ENCODE measurements at regions not wholly inside any gene's neighbourhood (a gene's known extent, or its start where the extent isn't known, plus 50 kb on each side); places are given as distances from the start of the nearest gene placed in this dataset.

DNA sequence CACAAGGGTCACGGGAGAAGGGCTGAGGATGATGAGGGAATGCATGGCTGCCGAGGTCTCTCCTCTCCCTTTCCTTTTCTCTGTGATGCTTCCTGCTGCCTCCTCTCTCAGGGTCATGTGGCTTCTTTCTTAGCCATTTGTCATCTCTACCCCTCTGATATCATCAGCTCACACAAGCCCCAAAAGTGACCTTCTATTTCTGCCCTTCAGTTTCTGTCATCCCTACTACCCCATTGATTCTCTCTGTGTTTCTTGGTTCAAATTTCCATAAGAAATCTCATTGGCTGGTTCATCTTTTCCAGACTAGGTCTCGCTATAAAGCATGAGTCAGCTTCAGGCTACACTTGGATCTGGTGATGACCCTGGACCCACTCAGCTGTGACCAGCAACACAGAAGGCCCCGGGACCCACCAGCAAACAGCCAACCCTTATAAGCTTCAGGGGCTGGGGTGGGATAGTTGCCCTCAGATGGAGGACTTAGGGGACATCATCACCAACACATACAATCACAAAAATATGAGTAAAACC lies 284.3 kb downstream of the SKAP2 start:
- no peaks in the 10 kb centered on the region for H3K4me1 Mint-ChIP-seq
- H3K27me3 Mint-ChIP-seq: peaks cover 18% of the 10 kb centered on the region
- no peak overlapping the region for H3K27ac Mint-ChIP-seq
- no peaks in the 10 kb centered on the region for H3K9me3 Mint-ChIP-seq
- no peak overlapping the region for H3K4me3 Mint-ChIP-seq
- no peaks in the 10 kb centered on the region for H3K36me3 Mint-ChIP-seq

GRCh38 chr7:26580711-26581110 lies 283.7 kb downstream of the SKAP2 start:
- Mint-ChIP-seq H3K27me3 (peaks cover 17% of the 10 kb centered on the region), H3K36me3 (no peaks in the 10 kb centered on the region), H3K27ac (no peak overlapping the region), H3K4me3 (no peak overlapping the region), H3K4me1 (no peaks in the 10 kb centered on the region), H3K9me3 (no peaks in the 10 kb centered on the region)

DNA sequence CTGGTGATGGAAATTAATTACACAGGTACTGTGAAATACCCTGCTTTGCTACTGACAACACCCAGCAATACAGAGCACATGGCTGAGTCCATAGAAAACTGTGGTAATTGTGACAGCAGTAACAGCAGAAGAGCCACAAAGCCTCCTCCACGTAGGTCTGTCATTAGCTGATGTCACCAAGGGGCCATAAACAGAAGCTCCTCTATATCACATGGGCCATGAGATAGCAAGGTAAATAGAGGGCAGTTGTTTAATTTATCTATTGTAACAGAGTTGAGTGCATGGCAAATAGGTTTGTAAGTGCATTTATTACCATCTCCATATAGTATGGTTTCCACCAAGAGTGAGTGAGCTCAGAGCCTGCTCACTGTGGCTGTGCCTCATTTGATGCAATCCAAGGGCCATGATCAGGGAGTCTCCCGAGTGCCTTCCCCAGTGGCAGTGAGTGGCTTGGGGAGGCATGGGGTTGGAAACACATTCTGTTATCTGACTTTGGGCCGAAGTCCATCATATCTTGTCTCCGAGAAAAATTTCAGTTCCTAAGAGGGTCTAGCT lies 281.2 kb downstream of the SKAP2 start:
- peaks cover 7% of the 10 kb centered on the region for H3K27me3 Mint-ChIP-seq
- H3K4me3 Mint-ChIP-seq: no peak overlapping the region
- no peaks in the 10 kb centered on the region for H3K36me3 Mint-ChIP-seq
- no peaks in the 10 kb centered on the region for H3K9me3 Mint-ChIP-seq
- no peak overlapping the region for H3K27ac Mint-ChIP-seq
- no peaks in the 10 kb centered on the region for H3K4me1 Mint-ChIP-seq

DNA sequence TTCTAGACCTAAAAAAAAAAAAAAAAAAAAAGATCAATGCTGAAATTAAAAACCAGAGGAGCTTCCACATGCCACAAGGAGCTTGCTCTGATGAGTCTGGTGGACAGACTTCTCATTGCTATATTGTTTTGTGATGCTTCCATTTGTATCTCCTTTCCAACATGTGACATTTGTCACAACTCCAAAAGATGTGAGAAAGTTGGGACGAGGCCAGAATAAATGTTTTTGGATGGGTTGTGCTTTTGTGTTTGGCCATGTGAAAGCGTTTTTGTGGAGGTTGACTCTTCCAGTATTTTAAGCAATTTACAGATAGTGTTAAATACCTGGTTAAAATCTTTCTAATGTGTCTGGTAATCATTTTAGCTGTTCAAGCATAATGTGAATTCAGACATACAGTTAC lies 280.1 kb downstream of the SKAP2 start:
- no peaks in the 10 kb centered on the region for H3K4me1 Mint-ChIP-seq
- no peaks in the 10 kb centered on the region for H3K9me3 Mint-ChIP-seq
- H3K27ac Mint-ChIP-seq: no peak overlapping the region
- no peak overlapping the region for H3K4me3 Mint-ChIP-seq
- peaks cover 10% of the 10 kb centered on the region for H3K27me3 Mint-ChIP-seq
- no peaks in the 10 kb centered on the region for H3K36me3 Mint-ChIP-seq

DNA sequence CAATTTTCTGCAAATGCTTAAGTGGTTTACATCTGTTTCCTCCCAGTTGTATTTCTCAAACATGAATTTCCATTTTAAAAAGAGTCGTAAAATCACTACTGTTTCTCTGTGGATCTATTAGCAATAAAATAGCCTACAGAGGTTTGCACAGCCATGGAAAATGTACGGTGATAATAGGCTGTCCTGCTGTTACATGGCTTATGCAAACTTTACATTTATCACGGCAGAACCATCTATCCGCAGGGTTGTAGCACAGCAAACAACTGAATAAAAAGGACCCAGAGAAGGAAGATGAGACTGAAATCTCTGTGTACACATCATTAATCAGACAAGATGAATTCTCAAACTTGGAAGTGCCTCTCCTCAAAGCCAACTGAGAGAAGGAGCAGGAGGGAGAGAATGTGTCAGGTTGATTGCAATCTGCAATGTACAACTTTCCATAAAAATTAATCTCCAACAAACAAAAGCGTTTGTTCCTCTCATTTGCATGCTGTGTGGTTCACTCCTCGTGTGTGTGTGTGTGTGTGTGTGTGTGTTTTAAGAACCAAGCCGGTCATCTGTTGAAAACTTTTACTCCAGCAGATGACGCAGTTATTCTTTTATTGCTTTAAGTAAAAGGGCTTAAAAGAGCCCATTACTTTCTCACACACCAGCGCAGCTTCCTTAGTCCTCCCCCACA lies 279.3 kb downstream of the SKAP2 start:
- H3K36me3 Mint-ChIP-seq: no peaks in the 10 kb centered on the region
- no peak overlapping the region for H3K4me3 Mint-ChIP-seq
- no peaks in the 10 kb centered on the region for H3K4me1 Mint-ChIP-seq
- H3K27me3 Mint-ChIP-seq: peaks cover 10% of the 10 kb centered on the region
- H3K9me3 Mint-ChIP-seq: no peaks in the 10 kb centered on the region
- no peak overlapping the region for H3K27ac Mint-ChIP-seq

- H3K36me3 Mint-ChIP-seq: no peaks in the 10 kb centered on the region
- no peaks in the 10 kb centered on the region for H3K4me1 Mint-ChIP-seq
- no peak overlapping the region for H3K4me3 Mint-ChIP-seq
- peaks cover 5% of the 10 kb centered on the region for H3K27me3 Mint-ChIP-seq
- no peaks in the 10 kb centered on the region for H3K9me3 Mint-ChIP-seq
- no peak overlapping the region for H3K27ac Mint-ChIP-seq
Observed at GRCh38 chr7:26587536-26587935, 276.9 kb downstream of the SKAP2 start.

- no peaks in the 10 kb centered on the region for H3K36me3 Mint-ChIP-seq
- no peaks in the 10 kb centered on the region for H3K9me3 Mint-ChIP-seq
- peaks cover 6% of the 10 kb centered on the region for H3K27me3 Mint-ChIP-seq
- no peak overlapping the region for H3K4me3 Mint-ChIP-seq
- no peaks in the 10 kb centered on the region for H3K4me1 Mint-ChIP-seq
- no peak overlapping the region for H3K27ac Mint-ChIP-seq
Observed at GRCh38 chr7:26588511-26588910, 275.9 kb downstream of the SKAP2 start.

DNA sequence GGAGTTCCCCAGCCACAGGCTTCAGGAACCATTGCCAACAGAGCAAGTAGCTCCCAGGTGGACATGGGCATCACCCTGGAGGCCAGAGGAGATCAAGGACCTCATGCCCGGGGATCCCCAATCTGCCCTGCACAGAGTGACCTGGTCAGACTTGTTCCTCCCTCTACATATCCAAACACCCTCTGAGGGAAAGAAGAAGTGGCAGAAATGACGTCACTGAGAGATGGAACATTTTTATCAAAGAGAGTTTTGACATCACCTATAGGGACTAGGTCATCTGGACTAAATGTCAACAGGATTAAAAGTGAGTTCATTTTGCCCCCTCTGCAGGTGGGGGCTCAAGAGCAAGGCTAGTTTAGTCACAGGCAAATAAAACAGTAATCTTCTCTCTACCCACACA lies 273.7 kb downstream of the SKAP2 start:
- peaks cover 9% of the 10 kb centered on the region for H3K27me3 Mint-ChIP-seq
- no peak overlapping the region for H3K4me3 Mint-ChIP-seq
- H3K27ac Mint-ChIP-seq: no peak overlapping the region
- H3K36me3 Mint-ChIP-seq: no peaks in the 10 kb centered on the region
- H3K4me1 Mint-ChIP-seq: no peaks in the 10 kb centered on the region
- no peaks in the 10 kb centered on the region for H3K9me3 Mint-ChIP-seq

DNA sequence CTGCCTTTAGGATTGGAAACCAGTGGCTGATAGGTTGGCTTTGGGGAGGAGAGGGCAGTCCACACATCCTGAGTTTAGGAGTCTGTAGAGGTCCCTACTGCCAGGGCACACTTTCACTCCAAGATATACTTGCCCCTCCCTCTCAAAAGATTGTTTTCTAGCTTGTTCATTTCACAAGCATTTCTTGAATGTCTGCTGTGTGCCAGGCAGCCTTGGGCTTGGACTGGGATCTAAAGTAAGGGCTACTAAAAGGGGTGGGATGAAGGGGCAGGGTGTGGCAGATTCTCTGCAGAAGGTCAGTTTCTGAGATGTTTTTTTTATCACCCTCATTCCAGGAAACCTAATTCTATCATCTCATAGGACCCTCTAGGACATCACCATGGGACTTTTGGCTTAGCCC lies 272.4 kb downstream of the SKAP2 start:
- H3K9me3 Mint-ChIP-seq: no peaks in the 10 kb centered on the region
- peaks cover 9% of the 10 kb centered on the region for H3K27me3 Mint-ChIP-seq
- H3K27ac Mint-ChIP-seq: no peak overlapping the region
- H3K36me3 Mint-ChIP-seq: no peaks in the 10 kb centered on the region
- H3K4me3 Mint-ChIP-seq: no peak overlapping the region
- no peaks in the 10 kb centered on the region for H3K4me1 Mint-ChIP-seq

GRCh38 chr7:26593393-26593792 lies 271.0 kb downstream of the SKAP2 start:
- Mint-ChIP-seq H3K36me3 (no peaks in the 10 kb centered on the region), H3K4me1 (no peaks in the 10 kb centered on the region), H3K27ac (no peak overlapping the region), H3K27me3 (peaks cover 8% of the 10 kb centered on the region), H3K4me3 (no peak overlapping the region), H3K9me3 (no peaks in the 10 kb centered on the region)

DNA sequence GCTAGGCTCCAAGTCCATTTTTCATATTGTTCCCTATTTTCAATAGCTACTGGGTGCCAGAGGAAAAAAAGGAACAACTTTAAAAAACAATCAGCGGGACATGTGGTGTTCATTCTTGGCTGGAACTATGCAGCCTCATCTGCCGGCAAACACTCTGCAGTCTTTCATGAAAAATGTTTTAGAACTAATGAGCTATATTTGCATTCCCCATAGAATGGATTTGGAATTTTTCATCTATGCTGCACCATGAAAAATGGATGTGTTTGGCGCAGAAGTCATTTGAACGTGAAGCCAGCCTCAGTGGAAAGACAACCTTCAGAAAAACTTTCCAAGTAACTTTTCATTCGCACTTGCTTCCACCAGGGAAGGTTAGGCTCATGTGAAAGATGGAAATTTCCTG lies 270.5 kb downstream of the SKAP2 start:
- peaks cover 4% of the 10 kb centered on the region for H3K27me3 Mint-ChIP-seq
- no peaks in the 10 kb centered on the region for H3K36me3 Mint-ChIP-seq
- no peaks in the 10 kb centered on the region for H3K4me1 Mint-ChIP-seq
- H3K9me3 Mint-ChIP-seq: no peaks in the 10 kb centered on the region
- no peak overlapping the region for H3K27ac Mint-ChIP-seq
- no peak overlapping the region for H3K4me3 Mint-ChIP-seq

- Mint-ChIP-seq H3K27me3 (peaks cover 4% of the 10 kb centered on the region), H3K27ac (no peak overlapping the region), H3K4me3 (no peak overlapping the region), H3K4me1 (no peaks in the 10 kb centered on the region), H3K9me3 (no peaks in the 10 kb centered on the region), H3K36me3 (no peaks in the 10 kb centered on the region)
Observed at GRCh38 chr7:26594553-26594952, 269.8 kb downstream of the SKAP2 start.

- H3K9me3 Mint-ChIP-seq: no peaks in the 10 kb centered on the region
- H3K4me1 Mint-ChIP-seq: no peaks in the 10 kb centered on the region
- no peak overlapping the region for H3K4me3 Mint-ChIP-seq
- no peak overlapping the region for H3K27ac Mint-ChIP-seq
- no peaks in the 10 kb centered on the region for H3K36me3 Mint-ChIP-seq
- peaks cover 3% of the 10 kb centered on the region for H3K27me3 Mint-ChIP-seq
Observed at GRCh38 chr7:26598867-26599266, 265.5 kb downstream of the SKAP2 start.

- H3K27me3 Mint-ChIP-seq: peaks cover 1% of the 10 kb centered on the region
Observed at GRCh38 chr7:26599982-26600381, 264.4 kb downstream of the SKAP2 start.

GRCh38 chr7:26600411-26600810 lies 264.0 kb downstream of the SKAP2 start:
- no peak overlapping the region for H3K27ac Mint-ChIP-seq
- no peak overlapping the region for H3K4me3 Mint-ChIP-seq
- no peaks in the 10 kb centered on the region for H3K9me3 Mint-ChIP-seq
- no peaks in the 10 kb centered on the region for H3K4me1 Mint-ChIP-seq
- no peaks in the 10 kb centered on the region for H3K36me3 Mint-ChIP-seq
- H3K27me3 Mint-ChIP-seq: peaks cover 1% of the 10 kb centered on the region

More at GRCh38 chr7:26599982-26600381, 264.4 kb downstream of the SKAP2 start:
- Mint-ChIP-seq H3K4me1 (no peaks in the 10 kb centered on the region), H3K9me3 (no peaks in the 10 kb centered on the region), H3K36me3 (no peaks in the 10 kb centered on the region), H3K4me3 (no peak overlapping the region), H3K27ac (no peak overlapping the region)

GRCh38 chr7:26603631-26604030 lies 260.8 kb downstream of the SKAP2 start:
- no peaks in the 10 kb centered on the region for H3K9me3 Mint-ChIP-seq
- peaks cover 1% of the 10 kb centered on the region for H3K27me3 Mint-ChIP-seq
- H3K4me3 Mint-ChIP-seq: no peak overlapping the region
- no peak overlapping the region for H3K27ac Mint-ChIP-seq
- no peaks in the 10 kb centered on the region for H3K36me3 Mint-ChIP-seq
- no peaks in the 10 kb centered on the region for H3K4me1 Mint-ChIP-seq

DNA sequence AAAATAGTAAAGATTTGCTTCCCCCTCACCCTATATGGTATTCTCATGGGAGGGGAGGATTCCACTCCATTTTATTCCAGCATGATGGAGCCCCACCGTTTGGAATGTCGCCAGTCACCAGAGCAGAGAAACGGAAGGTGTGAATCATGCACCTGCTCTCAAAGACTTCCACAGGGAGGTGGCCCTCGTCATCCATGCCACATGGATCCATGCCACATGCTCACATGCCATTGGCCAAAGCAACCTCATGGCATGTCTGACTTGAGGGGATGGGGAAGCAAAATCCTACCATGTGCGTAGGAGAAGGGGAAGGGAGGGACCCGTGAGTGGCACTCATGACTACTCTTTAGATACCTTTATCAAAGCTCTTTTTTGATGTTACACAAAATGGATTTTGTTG lies 256.0 kb downstream of the SKAP2 start:
- H3K4me1 Mint-ChIP-seq: no peaks in the 10 kb centered on the region
- no peaks in the 10 kb centered on the region for H3K27me3 Mint-ChIP-seq
- H3K36me3 Mint-ChIP-seq: no peaks in the 10 kb centered on the region
- H3K4me3 Mint-ChIP-seq: no peak overlapping the region
- H3K27ac Mint-ChIP-seq: no peak overlapping the region
- H3K9me3 Mint-ChIP-seq: no peaks in the 10 kb centered on the region
